ENCODE measurements at regions not wholly inside any gene's neighbourhood (a gene's known extent, or its start where the extent isn't known, plus 50 kb on each side); places are given as distances from the start of the nearest gene placed in this dataset.

GRCh38 chr19:28443361-28443760 lies 769.6 kb downstream of the UQCRFS1 start:
- no peak for TF ChIP-seq CTCF (conservative IDR thresholded peaks at IDR 0.05 in 1 of 2, IDR thresholded peaks at IDR 0.05 in 1 of 2; ENCODE audit: extremely low read depth in 1 of 2, insufficient read depth in 1 of 2, low read depth in 1 of 2, low read length in 2 of 2)
- TF ChIP-seq EZH2 (IDR thresholded peaks at IDR 0.05; ENCODE audit: borderline replicate concordance, low read length) = no peak

All from mammary epithelial cell (primary cell).